HCT116 (cell line): ENCODE measurements at regions not wholly inside any gene's neighbourhood (a gene's known extent, or its start where the extent isn't known, plus 50 kb on each side); places are given as distances from the start of the nearest gene placed in this dataset.

Experiments
- ATAC-seq: fragments of 200-7000 bp; cut with Tn5 transposase; 2 replicates; pipeline ENCODE4 v1.9.1; 2020; ENCODE audit warnings: mild to moderate bottlenecking, moderate library complexity
- BruUV-seq: library from RNA; stranded (reverse); fragments of 400-500 nt; replicated peaks from 2 replicates; lab custom pipeline; 2021; lab: Mats Ljungman, UMichigan
- CTCF ChIA-PET: fragments of 300-600 bp; sonication (Branson Sonifier 250); formaldehyde crosslinking; loops from one replicate; lab custom pipeline; 2021; ENCODE audit warnings: antibody characterized with exemption; lab: Charles Lee
- POLR2A ChIA-PET: fragments of 300-600, 350-600 bp; sonication (Branson Sonifier 250); formaldehyde crosslinking; loops from one replicate; lab custom pipeline; 2021; ENCODE audit warnings: antibody characterized with exemption; lab: Charles Lee
- RAD21 ChIA-PET, 2 experiments: fragments of 300-600 bp; sonication (Branson Sonifier 250); formaldehyde crosslinking; loops; one replicate each; lab custom pipeline; 2023; ENCODE audit warnings: low total read pairs in 2 of 2; ENCODE audit not compliant: uncharacterized antibody in 2 of 2, unreplicated experiment in 2 of 2, low non-redundant PET in 1 of 2; lab: Charles Lee
- DNase-seq: peaks from one replicate; pipeline ENCODE4 v3.0.0-alpha.2; 2010; ENCODE audit warnings: low read depth, low spot score
- H2AFZ ChIP-seq: fragments of 200-600 bp; shearing (Covaris generic), sonication (generic); 2 replicates; pipeline ENCODE4 v1.6.1; 2017; ENCODE audit warnings: low read depth, mixed run types, mixed read lengths, antibody characterized with exemption, low read length; ENCODE audit not compliant: poor library complexity, severe bottlenecking
- H3K27ac ChIP-seq: 2 replicates; pipeline ENCODE4 v1.5.1; 2012; ENCODE audit warnings: low read depth, low read length
- H3K27me3 ChIP-seq: fragments of 200-600 bp; sonication (generic); 2 replicates; pipeline ENCODE4 v1.6.1; 2016; ENCODE audit warnings: mixed run types, low read length, mixed read lengths; ENCODE audit not compliant: insufficient read depth
- H3K36me3 ChIP-seq, 2 experiments: fragments of 200-500 bp in 1 of 2; fragments of 200-600 bp in 1 of 2; sonication (Bioruptor generic) in 1 of 2; sonication (generic) in 1 of 2; 2 replicates each; pipeline versions ENCODE4 v1.5.1 to v1.6.1; 2014 to 2016; ENCODE audit warnings: low read length in 2 of 2, inconsistent platforms in 1 of 2, mixed read lengths in 1 of 2, mixed run types in 1 of 2; ENCODE audit not compliant: insufficient read depth in 2 of 2, control insufficient read depth in 1 of 2
- H3K4me1 ChIP-seq, 2 experiments: fragments of 200-600 bp in 1 of 2; sonication (generic) in 1 of 2; 2 replicates each; pipeline versions ENCODE4 v1.5.1 to v1.6.1; 2012 to 2017; ENCODE audit warnings: low read length in 2 of 2, inconsistent platforms in 1 of 2, mild to moderate bottlenecking in 1 of 2, mixed read lengths in 1 of 2, mixed run types in 1 of 2, moderate library complexity in 1 of 2; ENCODE audit not compliant: insufficient read depth in 2 of 2, control insufficient read depth in 1 of 2
- H3K4me2 ChIP-seq: fragments of 200-600 bp; sonication (generic); 2 replicates; pipeline ENCODE4 v1.6.1; 2017; ENCODE audit warnings: mixed run types, low read length, mixed read lengths
- H3K4me3 ChIP-seq, 2 experiments: fragments of 200-600 bp in 1 of 2; sonication (generic) in 1 of 2; replicated peaks in 1 of 2; 2 replicates each; pipeline ENCODE4 v1.5.1; 2011 to 2016; ENCODE audit warnings: low read length in 2 of 2, control low read depth in 1 of 2, low read depth in 1 of 2, mild to moderate bottlenecking in 1 of 2, mixed read lengths in 1 of 2, mixed run types in 1 of 2
- H3K79me2 ChIP-seq: fragments of 200-600 bp; sonication (generic); 2 replicates; pipeline ENCODE4 v1.6.1; 2017; ENCODE audit warnings: mild to moderate bottlenecking, mixed run types, low read length, moderate library complexity, mixed read lengths; ENCODE audit not compliant: insufficient read depth
- H3K9ac ChIP-seq: fragments of 200-600 bp; sonication (generic); 2 replicates; pipeline ENCODE4 v1.6.1; 2016; ENCODE audit warnings: low read length, mixed read lengths
- H3K9me2 ChIP-seq: fragments of 200-600 bp; sonication (generic), shearing (Covaris generic); 2 replicates; pipeline ENCODE4 v1.6.1; 2017; ENCODE audit warnings: mixed run types, mild to moderate bottlenecking, moderate library complexity; ENCODE audit not compliant: insufficient read depth
- H3K9me3 ChIP-seq, 2 experiments: fragments of 200-500 bp in 1 of 2; fragments of 200-600 bp in 1 of 2; sonication (Bioruptor generic) in 1 of 2; sonication (generic) in 1 of 2; 2 replicates each; pipeline ENCODE4 v1.6.1; 2014 to 2017; ENCODE audit warnings: low read length in 2 of 2, mixed read lengths in 2 of 2, inconsistent platforms in 1 of 2, low read depth in 1 of 2, mild to moderate bottlenecking in 1 of 2, mixed run types in 1 of 2, moderate library complexity in 1 of 2; ENCODE audit not compliant: control insufficient read depth in 1 of 2, insufficient read depth in 1 of 2
- H4K20me1 ChIP-seq: fragments of 200-600 bp; sonication (generic), shearing (Covaris generic); 2 replicates; pipeline ENCODE4 v1.6.1; 2017; ENCODE audit warnings: mixed run types, mild to moderate bottlenecking, moderate library complexity; ENCODE audit not compliant: insufficient read depth
- CBX3 ChIP-seq: IDR thresholded peaks from 2 replicates; pipeline ENCODE4 v1.6.1; 2012; ENCODE audit warnings: low read depth
- CEBPB ChIP-seq: IDR thresholded peaks from 2 replicates; pipeline ENCODE4 v1.6.1; 2012; ENCODE audit warnings: low read depth
- ELF1 ChIP-seq: IDR thresholded peaks from 2 replicates; pipeline ENCODE4 v1.6.1; 2012; ENCODE audit warnings: low read depth, borderline replicate concordance
- EZH2 ChIP-seq: fragments of 200-600 bp; sonication (generic); IDR thresholded peaks from 2 replicates; pipeline ENCODE4 v1.6.1; 2017; ENCODE audit warnings: antibody characterized with exemption, mixed run types
- FOSL1 ChIP-seq: IDR thresholded peaks from 2 replicates; pipeline ENCODE4 v1.6.1; 2012; ENCODE audit warnings: low read depth
- JUND ChIP-seq: IDR thresholded peaks from 2 replicates; pipeline ENCODE4 v1.6.1; 2012
- POLR2A ChIP-seq: IDR thresholded peaks from 2 replicates; pipeline ENCODE4 v1.7.0; 2011; ENCODE audit warnings: borderline replicate concordance; ENCODE audit not compliant: insufficient read depth, insufficient read length; ENCODE audit errors: extremely low read depth
- POLR2AphosphoS5 ChIP-seq: IDR thresholded peaks from 2 replicates; pipeline ENCODE4 v1.6.1; 2011; ENCODE audit warnings: mild to moderate bottlenecking, low read depth, low read length, moderate library complexity
- TCF7L2 ChIP-seq: IDR thresholded peaks from 2 replicates; pipeline ENCODE4 v1.7.0; 2011; ENCODE audit warnings: borderline replicate concordance, inconsistent platforms; ENCODE audit not compliant: insufficient read depth, insufficient read length; ENCODE audit errors: extremely low read depth
- YY1 ChIP-seq: IDR thresholded peaks from 2 replicates; pipeline ENCODE4 v1.6.1; 2011; ENCODE audit warnings: low read length, low read depth, moderate library complexity, mild to moderate bottlenecking; ENCODE audit not compliant: insufficient replicate concordance; ENCODE audit errors: extremely low read depth
- ZFX ChIP-seq: fragments of 450-650 bp; IDR thresholded peaks from 2 replicates; pipeline ENCODE4 v1.6.1; 2017
- intact Hi-C: fragments of 100-400 bp; cut with micrococcal nuclease; formaldehyde crosslinking; loops from 2 replicates; pipeline ENCODE4 v1.10.0; 2022
- TF ChIP-seq, protein P1 (sequence below): IDR thresholded peaks from 2 replicates; pipeline ENCODE4 v1.6.1; 2012
- TF ChIP-seq, protein P2 (sequence below): IDR thresholded peaks from 2 replicates; pipeline ENCODE4 v1.6.1; 2012
- TF ChIP-seq, protein P3 (sequence below): IDR thresholded peaks from 2 replicates; pipeline ENCODE4 v1.6.1; 2012; ENCODE audit warnings: low read depth

DNA sequence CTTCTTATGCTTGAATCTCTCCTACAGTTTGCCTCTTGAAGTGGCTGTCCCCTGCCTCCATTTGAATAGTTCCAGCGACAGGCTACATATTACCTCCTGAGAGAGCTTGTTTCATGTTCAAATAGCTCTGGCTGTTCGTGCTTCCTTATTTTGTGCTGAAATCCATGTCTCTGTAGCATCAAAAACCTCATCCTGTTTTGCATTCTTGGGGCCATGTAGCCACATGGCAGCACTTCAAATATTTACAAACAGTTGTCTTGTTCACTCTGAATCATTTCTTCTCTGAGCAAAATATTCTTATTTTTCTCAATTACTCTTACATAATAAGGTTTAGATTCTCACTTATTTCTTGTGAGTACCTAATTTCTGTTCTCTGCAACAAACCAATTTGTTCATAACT, 1243.1 kb upstream of the NXPH2 start:
- POLR2A ChIA-PET: no interaction called here
- Histone ChIP-seq H2AFZ (no peak overlapping the region), H3K9me3 (no peaks in the 10 kb centered on the region), H3K27me3 (no peaks in the 10 kb centered on the region), H3K4me2 (no peak overlapping the region), H3K4me3 (no peak overlapping the region), H3K27ac (no peak overlapping the region), H3K4me1 (no peaks in the 10 kb centered on the region), H3K36me3 (no peaks in the 10 kb centered on the region), H3K9me2 (no peaks in the 10 kb centered on the region), H4K20me1 (no peaks in the 10 kb centered on the region), H3K9ac (no peak overlapping the region), H3K79me2 (no peaks in the 10 kb centered on the region)
- BruUV-seq: no TSS peak
- DNase-seq (no peak), ATAC-seq (no peak)
- RAD21 ChIA-PET: no interaction called here
- intact Hi-C loops: no loop called here
- TF ChIP-seq POLR2AphosphoS5 (no peak), JUND (no peak), ELF1 (no peak), POLR2A (no peak), ZFX (no peak), FOSL1 (no peak), CBX3 (no peak)
- TF ChIP-seq, protein P1, sequence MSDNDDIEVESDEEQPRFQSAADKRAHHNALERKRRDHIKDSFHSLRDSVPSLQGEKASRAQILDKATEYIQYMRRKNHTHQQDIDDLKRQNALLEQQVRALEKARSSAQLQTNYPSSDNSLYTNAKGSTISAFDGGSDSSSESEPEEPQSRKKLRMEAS: no peak
- CTCF ChIA-PET: no interaction called here

DNA sequence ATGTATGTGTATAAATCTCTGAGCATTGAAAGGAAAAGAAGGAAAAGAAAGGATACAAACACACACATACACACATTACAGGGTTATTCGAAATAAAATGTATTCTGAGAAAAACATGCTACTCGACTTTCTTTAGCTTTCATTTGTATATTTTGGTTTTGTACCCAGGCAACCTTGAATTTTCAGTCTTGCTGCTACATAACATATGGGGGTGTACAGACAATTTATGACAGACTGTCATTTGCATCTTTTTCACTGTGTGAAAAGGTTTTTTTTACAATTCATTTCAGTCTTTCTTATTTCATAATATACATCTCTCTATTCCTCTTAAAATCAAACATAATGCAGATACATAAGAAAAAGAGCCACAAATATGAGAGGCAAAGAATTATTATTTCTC, 1238.4 kb upstream of the NXPH2 start:
- no peak for DNase-seq
- no peaks in the 10 kb centered on the region for H3K36me3 ChIP-seq
- H3K9me3 ChIP-seq: no peaks in the 10 kb centered on the region
- no peak for TF ChIP-seq POLR2AphosphoS5
- no peak for TF ChIP-seq FOSL1
- TF ChIP-seq, protein P2, sequence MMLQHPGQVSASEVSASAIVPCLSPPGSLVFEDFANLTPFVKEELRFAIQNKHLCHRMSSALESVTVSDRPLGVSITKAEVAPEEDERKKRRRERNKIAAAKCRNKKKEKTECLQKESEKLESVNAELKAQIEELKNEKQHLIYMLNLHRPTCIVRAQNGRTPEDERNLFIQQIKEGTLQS: no peak
- TF ChIP-seq CEBPB: no peak
- TF ChIP-seq ZFX: no peak
- TF ChIP-seq EZH2: no peak
- TF ChIP-seq TCF7L2: no peak
- no peak for TF ChIP-seq YY1
- no peak for TF ChIP-seq ELF1
- TF ChIP-seq, protein P3, sequence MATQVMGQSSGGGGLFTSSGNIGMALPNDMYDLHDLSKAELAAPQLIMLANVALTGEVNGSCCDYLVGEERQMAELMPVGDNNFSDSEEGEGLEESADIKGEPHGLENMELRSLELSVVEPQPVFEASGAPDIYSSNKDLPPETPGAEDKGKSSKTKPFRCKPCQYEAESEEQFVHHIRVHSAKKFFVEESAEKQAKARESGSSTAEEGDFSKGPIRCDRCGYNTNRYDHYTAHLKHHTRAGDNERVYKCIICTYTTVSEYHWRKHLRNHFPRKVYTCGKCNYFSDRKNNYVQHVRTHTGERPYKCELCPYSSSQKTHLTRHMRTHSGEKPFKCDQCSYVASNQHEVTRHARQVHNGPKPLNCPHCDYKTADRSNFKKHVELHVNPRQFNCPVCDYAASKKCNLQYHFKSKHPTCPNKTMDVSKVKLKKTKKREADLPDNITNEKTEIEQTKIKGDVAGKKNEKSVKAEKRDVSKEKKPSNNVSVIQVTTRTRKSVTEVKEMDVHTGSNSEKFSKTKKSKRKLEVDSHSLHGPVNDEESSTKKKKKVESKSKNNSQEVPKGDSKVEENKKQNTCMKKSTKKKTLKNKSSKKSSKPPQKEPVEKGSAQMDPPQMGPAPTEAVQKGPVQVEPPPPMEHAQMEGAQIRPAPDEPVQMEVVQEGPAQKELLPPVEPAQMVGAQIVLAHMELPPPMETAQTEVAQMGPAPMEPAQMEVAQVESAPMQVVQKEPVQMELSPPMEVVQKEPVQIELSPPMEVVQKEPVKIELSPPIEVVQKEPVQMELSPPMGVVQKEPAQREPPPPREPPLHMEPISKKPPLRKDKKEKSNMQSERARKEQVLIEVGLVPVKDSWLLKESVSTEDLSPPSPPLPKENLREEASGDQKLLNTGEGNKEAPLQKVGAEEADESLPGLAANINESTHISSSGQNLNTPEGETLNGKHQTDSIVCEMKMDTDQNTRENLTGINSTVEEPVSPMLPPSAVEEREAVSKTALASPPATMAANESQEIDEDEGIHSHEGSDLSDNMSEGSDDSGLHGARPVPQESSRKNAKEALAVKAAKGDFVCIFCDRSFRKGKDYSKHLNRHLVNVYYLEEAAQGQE: no peak
- TF ChIP-seq CBX3: no peak
- no peaks in the 10 kb centered on the region for H3K9me2 ChIP-seq
- no peaks in the 10 kb centered on the region for H4K20me1 ChIP-seq
- POLR2A ChIA-PET: no interaction called here
- H2AFZ ChIP-seq: no peak overlapping the region
- H3K4me3 ChIP-seq: no peak overlapping the region
- H3K27ac ChIP-seq: no peak overlapping the region
- no peak for ATAC-seq
- intact Hi-C loops: no loop called here
- RAD21 ChIA-PET: no interaction called here
- no peaks in the 10 kb centered on the region for H3K27me3 ChIP-seq
- BruUV-seq: no TSS peak
- H3K79me2 ChIP-seq: no peaks in the 10 kb centered on the region
- H3K4me1 ChIP-seq: no peaks in the 10 kb centered on the region
- H3K4me2 ChIP-seq: no peak overlapping the region
- no peak overlapping the region for H3K9ac ChIP-seq
- CTCF ChIA-PET: interaction anchor here (0.6 kb wide), 1 partner anchor 11 kb away, joined by 3 read pairs; no protein-coding TSS in a partner anchor
